ENCODE measurements at regions not wholly inside any gene's neighbourhood (a gene's known extent, or its start where the extent isn't known, plus 50 kb on each side); places are given as distances from the start of the nearest gene placed in this dataset.

DNA sequence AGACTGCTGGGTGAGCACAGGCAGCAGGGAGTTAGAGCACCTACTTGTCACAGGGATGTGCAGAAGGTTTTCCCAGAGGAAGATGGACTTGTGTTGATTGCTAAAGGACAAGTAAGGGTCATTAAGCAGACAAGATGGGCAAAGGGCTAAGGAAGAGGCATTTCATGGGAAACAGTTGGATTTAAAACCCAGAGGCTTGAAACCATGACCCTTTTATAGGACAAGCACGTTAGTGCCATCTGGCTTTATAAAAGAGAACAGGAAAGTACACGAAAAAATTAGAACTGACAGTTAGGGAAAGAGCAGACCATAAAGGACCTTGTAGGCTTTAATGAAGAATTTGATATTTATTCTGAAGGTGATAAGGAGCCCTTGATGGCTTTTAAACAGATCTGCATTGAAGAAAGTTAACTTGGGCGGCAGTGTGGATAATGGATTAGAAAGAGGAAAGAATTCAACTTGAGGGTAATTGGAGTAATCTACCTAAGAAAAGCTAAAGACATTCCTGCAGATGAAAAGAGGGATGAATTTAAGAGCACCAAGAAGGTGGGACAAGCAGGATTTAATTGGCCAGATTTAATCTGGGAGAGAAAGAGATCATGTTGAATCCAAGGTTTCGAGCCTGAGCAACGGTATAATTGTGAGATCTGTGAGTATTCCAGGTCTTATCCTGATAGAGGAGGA lies 68.6 kb downstream of the ZC3H11B start:
- intact Hi-C loops (cut with DNase I) = no loop called here
- Histone ChIP-seq H3K36me3 (ENCODE audit: control insufficient read depth in 1 of 2, insufficient read depth in 2 of 2, low read length in 1 of 2) (no peaks in the 10 kb centered on the region), H3K27ac (ENCODE audit: low read depth in 1 of 2, low read length in 2 of 2) (no peak overlapping the region), H3K9me3 (ENCODE audit: control insufficient read depth, low read length) (no peaks in the 10 kb centered on the region), H3K4me1 (ENCODE audit: control insufficient read depth in 1 of 2, insufficient read depth in 2 of 2, low read length in 2 of 2) (no peaks in the 10 kb centered on the region), H3K27me3 (ENCODE audit: control insufficient read depth in 1 of 2, insufficient read depth in 2 of 2, low read length in 1 of 2) (no peaks in the 10 kb centered on the region), H3K4me3 (ENCODE audit: low read length in 2 of 2) (no peak overlapping the region)
- no peak for ATAC-seq (ENCODE audit: low FRiP score)
- DNase-seq = no peak
- 59 to 65% methylated on average over 5 of the region's 5 CpGs for WGBS, 2 donors

DNA sequence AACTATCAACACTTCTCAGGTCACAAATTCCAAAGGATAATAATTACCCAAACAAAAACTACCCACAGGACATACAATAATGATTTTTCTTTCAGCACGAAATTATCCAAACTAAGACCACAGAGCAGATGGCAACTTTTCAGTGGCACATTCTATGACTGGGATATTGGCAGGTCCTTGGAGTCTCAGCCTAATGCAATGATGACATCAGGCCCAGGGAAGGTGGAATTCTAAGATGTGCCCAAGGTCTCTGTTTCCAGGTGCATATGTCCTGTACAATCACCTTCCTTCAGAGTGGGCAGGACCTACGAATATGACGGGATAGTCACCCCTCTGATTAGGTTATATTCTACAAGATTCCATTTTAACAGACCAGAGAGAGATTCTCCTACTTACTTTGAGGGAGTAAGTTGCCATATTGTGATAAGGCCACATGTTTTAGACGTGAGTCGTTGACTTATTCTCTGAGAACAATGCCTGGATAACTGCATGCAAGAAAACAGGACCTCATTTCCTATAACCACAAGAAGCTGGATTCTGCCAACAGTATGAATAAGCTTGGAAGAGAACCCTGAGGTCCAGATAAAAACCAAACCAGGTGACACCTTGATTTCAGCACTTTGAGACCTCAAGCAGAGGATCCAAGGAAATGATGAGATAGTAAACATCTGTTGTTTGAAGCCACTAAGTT lies 69.9 kb downstream of the ZC3H11B start:
- no peaks in the 10 kb centered on the region for H3K4me1 ChIP-seq (ENCODE audit: control insufficient read depth in 1 of 2, insufficient read depth in 2 of 2, low read length in 2 of 2)
- ATAC-seq (ENCODE audit: low FRiP score) = no peak
- no peaks in the 10 kb centered on the region for H3K9me3 ChIP-seq (ENCODE audit: control insufficient read depth, low read length)
- H3K27me3 ChIP-seq (ENCODE audit: control insufficient read depth in 1 of 2, insufficient read depth in 2 of 2, low read length in 1 of 2) = no peaks in the 10 kb centered on the region
- H3K27ac ChIP-seq (ENCODE audit: low read depth in 1 of 2, low read length in 2 of 2) = no peak overlapping the region
- H3K36me3 ChIP-seq (ENCODE audit: control insufficient read depth in 1 of 2, insufficient read depth in 2 of 2, low read length in 1 of 2) = no peaks in the 10 kb centered on the region
- DNase-seq = no peak
- 89 to 90% methylated on average over 5 of the region's 5 CpGs for WGBS, 2 donors
- intact Hi-C loops (cut with DNase I) = no loop called here
- H3K4me3 ChIP-seq (ENCODE audit: low read length in 2 of 2) = no peak overlapping the region

DNA sequence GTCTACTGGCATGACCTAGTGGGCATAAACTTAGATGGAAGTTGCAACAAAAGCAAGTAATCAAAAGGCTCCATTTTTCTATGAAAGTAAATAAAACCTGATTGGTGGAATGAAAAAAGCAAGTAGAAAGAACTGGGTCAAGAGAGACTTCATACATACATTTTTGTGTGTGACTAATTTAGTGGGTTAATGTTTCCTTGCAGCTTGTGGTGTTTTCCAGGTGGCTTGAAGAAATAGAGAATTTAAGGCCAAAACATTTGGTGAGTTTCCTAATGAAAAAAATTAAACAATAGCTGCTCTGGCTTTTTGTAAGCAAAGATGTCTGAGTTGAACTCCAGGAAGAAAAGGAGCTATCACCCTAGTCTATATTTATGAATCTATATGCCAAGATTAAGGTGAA lies 71.0 kb downstream of the ZC3H11B start:
- intact Hi-C loops (cut with DNase I) = no loop called here
- no peak overlapping the region for H3K4me3 ChIP-seq (ENCODE audit: low read length in 2 of 2)
- ATAC-seq (ENCODE audit: low FRiP score) (no peak), DNase-seq (no peak)
- H3K27ac ChIP-seq (ENCODE audit: low read depth in 1 of 2, low read length in 2 of 2) = no peak overlapping the region
- H3K9me3 ChIP-seq (ENCODE audit: control insufficient read depth, low read length) = no peaks in the 10 kb centered on the region
- H3K4me1 ChIP-seq (ENCODE audit: control insufficient read depth in 1 of 2, insufficient read depth in 2 of 2, low read length in 2 of 2) = no peaks in the 10 kb centered on the region
- H3K27me3 ChIP-seq (ENCODE audit: control insufficient read depth in 1 of 2, insufficient read depth in 2 of 2, low read length in 1 of 2) = no peaks in the 10 kb centered on the region
- no peaks in the 10 kb centered on the region for H3K36me3 ChIP-seq (ENCODE audit: control insufficient read depth in 1 of 2, insufficient read depth in 2 of 2, low read length in 1 of 2)

DNA sequence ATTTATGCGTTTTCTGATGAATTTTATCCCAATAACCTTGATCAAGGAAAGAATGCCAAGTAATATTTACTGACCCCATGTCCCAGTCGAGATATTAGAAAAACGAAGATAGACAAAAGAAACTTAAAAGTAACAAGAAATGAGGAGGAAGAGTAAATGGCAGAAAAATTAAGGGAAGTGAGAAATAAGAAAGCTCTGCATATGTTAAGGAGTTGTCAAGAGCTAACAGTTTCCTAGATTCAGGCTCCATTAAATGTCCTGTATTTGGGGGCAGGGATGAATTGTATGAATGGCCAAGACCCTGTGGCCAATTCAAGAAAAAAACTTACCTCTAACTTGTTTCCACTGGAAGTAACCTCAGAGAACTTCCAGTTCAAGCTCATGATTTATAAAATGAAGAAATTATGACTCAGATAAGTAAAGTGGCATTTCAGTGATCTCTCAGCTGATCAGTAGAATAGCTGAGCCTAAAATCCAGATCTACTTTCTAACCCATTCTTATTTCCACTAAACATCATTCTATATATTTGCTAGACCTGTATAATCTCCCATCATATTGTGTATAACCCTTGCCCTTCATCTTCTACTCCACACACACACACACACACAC lies 73.2 kb downstream of the ZC3H11B start:
- Histone ChIP-seq H3K27me3 (ENCODE audit: control insufficient read depth in 1 of 2, insufficient read depth in 2 of 2, low read length in 1 of 2) (no peaks in the 10 kb centered on the region), H3K27ac (ENCODE audit: low read depth in 1 of 2, low read length in 2 of 2) (no peak overlapping the region), H3K4me3 (ENCODE audit: low read length in 2 of 2) (no peak overlapping the region), H3K4me1 (ENCODE audit: control insufficient read depth in 1 of 2, insufficient read depth in 2 of 2, low read length in 2 of 2) (no peaks in the 10 kb centered on the region), H3K9me3 (ENCODE audit: control insufficient read depth, low read length) (no peaks in the 10 kb centered on the region), H3K36me3 (ENCODE audit: control insufficient read depth in 1 of 2, insufficient read depth in 2 of 2, low read length in 1 of 2) (no peaks in the 10 kb centered on the region)
- intact Hi-C loops (cut with DNase I) = no loop called here
- WGBS, 2 donors = 91 to 95% methylated on average over 3 of the region's 3 CpGs
- no peak for ATAC-seq (ENCODE audit: low FRiP score)
- no peak for DNase-seq

DNA sequence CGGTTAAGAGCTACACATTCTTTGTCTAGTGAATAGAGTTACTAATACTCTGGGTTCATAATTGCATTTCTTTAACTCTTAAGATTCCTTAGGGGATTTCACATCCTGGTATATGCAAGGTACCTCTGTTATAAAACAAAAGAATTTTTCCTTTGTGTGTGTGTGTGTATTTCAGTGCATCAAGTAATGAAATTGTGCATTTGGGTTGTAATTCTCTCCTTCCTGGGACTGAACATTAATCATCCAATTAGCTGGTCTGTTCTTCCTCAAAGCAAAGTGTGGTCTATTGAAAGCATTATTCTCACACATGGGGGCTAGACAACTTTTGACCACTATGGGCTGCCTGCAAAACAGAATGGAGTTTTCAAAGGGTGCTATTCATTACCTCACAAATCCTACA lies 74.0 kb downstream of the ZC3H11B start:
- WGBS, 2 donors = 93 to 95% methylated on average over 1 of the region's 1 CpG
- no peak overlapping the region for H3K27ac ChIP-seq (ENCODE audit: low read depth in 1 of 2, low read length in 2 of 2)
- H3K36me3 ChIP-seq (ENCODE audit: control insufficient read depth in 1 of 2, insufficient read depth in 2 of 2, low read length in 1 of 2) = no peaks in the 10 kb centered on the region
- DNase-seq = no peak
- no peak overlapping the region for H3K4me3 ChIP-seq (ENCODE audit: low read length in 2 of 2)
- no peaks in the 10 kb centered on the region for H3K9me3 ChIP-seq (ENCODE audit: control insufficient read depth, low read length)
- H3K27me3 ChIP-seq (ENCODE audit: control insufficient read depth in 1 of 2, insufficient read depth in 2 of 2, low read length in 1 of 2) = no peaks in the 10 kb centered on the region
- no peak for ATAC-seq (ENCODE audit: low FRiP score)
- intact Hi-C loops (cut with DNase I) = no loop called here
- H3K4me1 ChIP-seq (ENCODE audit: control insufficient read depth in 1 of 2, insufficient read depth in 2 of 2, low read length in 2 of 2) = no peaks in the 10 kb centered on the region

DNA sequence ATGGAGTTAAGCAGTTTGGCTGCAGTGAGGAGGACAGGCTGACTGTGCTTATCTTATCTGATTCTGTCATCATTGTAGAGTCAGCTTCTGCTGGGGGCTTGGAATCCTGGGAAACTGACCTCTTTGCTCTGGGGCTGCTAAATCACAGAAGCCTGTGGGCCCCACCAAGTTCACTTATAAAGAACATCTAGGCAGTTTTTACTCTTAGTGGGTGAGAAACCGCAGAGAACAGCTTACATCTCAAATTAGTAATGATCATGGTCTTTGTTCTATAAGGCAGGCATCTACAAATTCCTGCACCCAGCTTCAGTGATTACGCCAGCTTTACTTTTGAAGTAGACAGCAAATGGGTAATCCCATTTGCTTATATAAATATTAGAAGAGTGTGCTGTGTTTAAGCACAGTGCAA lies 75.7 kb downstream of the ZC3H11B start:
- Histone ChIP-seq H3K27ac (ENCODE audit: low read depth in 1 of 2, low read length in 2 of 2) (no peak overlapping the region), H3K36me3 (ENCODE audit: control insufficient read depth in 1 of 2, insufficient read depth in 2 of 2, low read length in 1 of 2) (no peaks in the 10 kb centered on the region), H3K9me3 (ENCODE audit: control insufficient read depth, low read length) (no peaks in the 10 kb centered on the region), H3K4me3 (ENCODE audit: low read length in 2 of 2) (no peak overlapping the region), H3K4me1 (ENCODE audit: control insufficient read depth in 1 of 2, insufficient read depth in 2 of 2, low read length in 2 of 2) (no peaks in the 10 kb centered on the region), H3K27me3 (ENCODE audit: control insufficient read depth in 1 of 2, insufficient read depth in 2 of 2, low read length in 1 of 2) (no peaks in the 10 kb centered on the region)
- no peak for ATAC-seq (ENCODE audit: low FRiP score)
- intact Hi-C loops (cut with DNase I) = no loop called here
- WGBS, 2 donors = 97 to 99% methylated on average over 2 of the region's 2 CpGs
- no peak for DNase-seq

DNA sequence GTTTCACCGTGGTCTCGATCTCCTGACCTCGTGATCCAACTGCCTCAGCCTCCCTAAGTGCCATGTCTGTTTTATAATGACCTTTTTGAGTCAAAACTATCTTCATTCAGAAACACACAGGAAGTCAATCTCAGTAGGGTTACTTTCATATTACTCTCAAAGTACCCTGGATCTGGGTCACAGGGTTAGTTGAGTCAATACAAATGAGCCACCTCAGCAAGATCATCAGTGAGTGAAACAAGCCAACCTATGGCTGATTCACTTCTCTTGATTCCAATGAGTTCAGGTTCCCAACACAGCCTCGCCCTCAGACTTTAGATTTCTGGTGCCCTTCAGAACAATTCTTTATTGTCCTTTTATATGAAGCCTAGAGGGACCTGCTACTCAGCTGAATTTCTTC lies 76.9 kb downstream of the ZC3H11B start:
- Histone ChIP-seq H3K4me3 (ENCODE audit: low read length in 2 of 2) (no peak overlapping the region), H3K27ac (ENCODE audit: low read depth in 1 of 2, low read length in 2 of 2) (no peak overlapping the region), H3K4me1 (ENCODE audit: control insufficient read depth in 1 of 2, insufficient read depth in 2 of 2, low read length in 2 of 2) (no peaks in the 10 kb centered on the region), H3K9me3 (ENCODE audit: control insufficient read depth, low read length) (no peaks in the 10 kb centered on the region), H3K36me3 (ENCODE audit: control insufficient read depth in 1 of 2, insufficient read depth in 2 of 2, low read length in 1 of 2) (no peaks in the 10 kb centered on the region), H3K27me3 (ENCODE audit: control insufficient read depth in 1 of 2, insufficient read depth in 2 of 2, low read length in 1 of 2) (no peaks in the 10 kb centered on the region)
- intact Hi-C loops (cut with DNase I) = no loop called here
- DNase-seq (no peak), ATAC-seq (ENCODE audit: low FRiP score) (no peak)
- WGBS, 2 donors = 94 to 95% methylated on average over 4 of the region's 4 CpGs

DNA sequence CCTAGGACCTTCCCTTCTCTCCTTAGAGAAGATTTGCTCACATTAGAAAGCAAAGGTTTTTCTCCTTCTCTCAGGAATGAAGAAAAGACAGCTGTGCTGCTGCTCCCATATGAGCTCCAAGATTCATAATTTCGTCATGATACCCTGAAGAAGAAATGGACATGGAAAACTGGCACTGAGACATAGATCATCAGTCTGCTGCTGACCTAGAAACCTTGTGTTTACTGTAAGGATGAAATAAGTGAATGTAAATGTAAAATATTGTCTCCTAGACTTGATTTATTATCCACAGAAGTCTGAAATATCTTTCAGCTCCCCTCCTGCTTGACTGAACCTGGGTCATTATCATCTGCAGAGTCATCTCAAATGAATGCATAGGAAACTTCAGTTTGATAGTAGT lies 77.9 kb downstream of the ZC3H11B start:
- no peak overlapping the region for H3K27ac ChIP-seq (ENCODE audit: low read depth in 1 of 2, low read length in 2 of 2)
- no peak overlapping the region for H3K4me3 ChIP-seq (ENCODE audit: low read length in 2 of 2)
- no peaks in the 10 kb centered on the region for H3K36me3 ChIP-seq (ENCODE audit: control insufficient read depth in 1 of 2, insufficient read depth in 2 of 2, low read length in 1 of 2)
- H3K9me3 ChIP-seq (ENCODE audit: control insufficient read depth, low read length) = no peaks in the 10 kb centered on the region
- ATAC-seq (ENCODE audit: low FRiP score) = no peak
- no peak for DNase-seq
- no peaks in the 10 kb centered on the region for H3K4me1 ChIP-seq (ENCODE audit: control insufficient read depth in 1 of 2, insufficient read depth in 2 of 2, low read length in 2 of 2)
- intact Hi-C loops (cut with DNase I) = no loop called here
- H3K27me3 ChIP-seq (ENCODE audit: control insufficient read depth in 1 of 2, insufficient read depth in 2 of 2, low read length in 1 of 2) = no peaks in the 10 kb centered on the region
- WGBS, 2 donors = 80 to 85% methylated on average over 1 of the region's 1 CpG

DNA sequence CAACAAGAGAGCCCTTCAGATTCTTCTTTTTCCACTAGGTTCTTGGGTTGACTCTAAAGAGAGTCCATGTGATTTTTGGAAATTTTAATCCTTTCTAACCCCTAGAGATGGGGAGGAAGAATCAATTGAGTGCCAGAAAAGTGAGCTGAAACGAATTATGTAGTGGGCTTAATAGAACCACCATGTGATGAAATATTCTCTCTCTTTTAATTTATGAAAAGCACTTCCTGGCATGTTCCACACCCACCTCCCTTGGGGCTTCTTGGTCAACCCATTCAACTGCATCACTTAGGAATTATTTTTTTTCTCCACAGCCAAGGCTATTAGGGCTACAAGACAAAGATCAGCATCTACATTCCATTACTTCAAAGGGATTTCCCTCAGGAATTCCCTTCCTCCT lies 79.6 kb downstream of the ZC3H11B start:
- H3K4me1 ChIP-seq (ENCODE audit: control insufficient read depth in 1 of 2, insufficient read depth in 2 of 2, low read length in 2 of 2) = no peaks in the 10 kb centered on the region
- no peak overlapping the region for H3K4me3 ChIP-seq (ENCODE audit: low read length in 2 of 2)
- H3K27me3 ChIP-seq (ENCODE audit: control insufficient read depth in 1 of 2, insufficient read depth in 2 of 2, low read length in 1 of 2) = no peaks in the 10 kb centered on the region
- DNase-seq (peak in 1 of 2 donors; percentile 51), ATAC-seq (ENCODE audit: low FRiP score) (peak; percentile 63)
- no peak overlapping the region for H3K27ac ChIP-seq (ENCODE audit: low read depth in 1 of 2, low read length in 2 of 2)
- no peaks in the 10 kb centered on the region for H3K9me3 ChIP-seq (ENCODE audit: control insufficient read depth, low read length)
- intact Hi-C loops (cut with DNase I) = no loop called here
- WGBS, 2 donors = 52 to 61% methylated on average over 1 of the region's 1 CpG
- no peaks in the 10 kb centered on the region for H3K36me3 ChIP-seq (ENCODE audit: control insufficient read depth in 1 of 2, insufficient read depth in 2 of 2, low read length in 1 of 2)
